Middle frontal gyrus (tissue), 1 donor: ENCODE measurements at regions not wholly inside any gene's neighbourhood (a gene's known extent, or its start where the extent isn't known, plus 50 kb on each side); places are given as distances from the start of the nearest gene placed in this dataset.
A peak's percentile ranks its signal among the peaks of the same experiment; 100 is the strongest.
"Not testable (repeated sequence)": the region's sequence is repeated elsewhere in the genome, so short reads cannot be mapped to it uniquely, and the experiment has no call there.

Experiments used
- DNase-seq: peaks from one replicate; pipeline ENCODE4 v3.0.0-alpha.2; 2015; ENCODE audit warnings: low spot score; ENCODE audit errors: extremely low spot score

GRCh38 chr2:14751581-14751980, 119.1 kb downstream of the LRATD1 start:
- no peak for DNase-seq

- DNase-seq: no peak
Observed at GRCh38 chr2:14752295-14752694, 119.8 kb downstream of the LRATD1 start.

GRCh38 chr2:14756122-14756541, 123.6 kb downstream of the LRATD1 start:
- no peak for DNase-seq

GRCh38 chr2:14756981-14757657, 124.6 kb downstream of the LRATD1 start:
- DNase-seq: peak; percentile 11

GRCh38 chr2:14759082-14759481, 126.6 kb downstream of the LRATD1 start:
- no peak for DNase-seq

- no peak for DNase-seq
Observed at GRCh38 chr2:14760169-14760568, 127.7 kb downstream of the LRATD1 start.

- DNase-seq: no peak
Observed at GRCh38 chr2:14761118-14761517, 128.6 kb downstream of the LRATD1 start.

GRCh38 chr2:14773696-14774095, 141.2 kb downstream of the LRATD1 start:
- DNase-seq: no peak

- no peak for DNase-seq
Observed at GRCh38 chr2:14774436-14774968, 142.0 kb downstream of the LRATD1 start.

GRCh38 chr2:14776216-14776615, 143.7 kb downstream of the LRATD1 start:
- no peak for DNase-seq

- no peak for DNase-seq
Observed at GRCh38 chr2:14778015-14778414, 145.5 kb downstream of the LRATD1 start.

- DNase-seq: no peak
Observed at GRCh38 chr2:14779252-14779651, 146.7 kb downstream of the LRATD1 start.

GRCh38 chr2:14781142-14781541, 148.6 kb downstream of the LRATD1 start:
- DNase-seq: no peak

- DNase-seq: not testable (repeated sequence)
Observed at GRCh38 chr2:14788814-14789213, 156.3 kb downstream of the LRATD1 start.

GRCh38 chr2:14790041-14790640, 157.6 kb downstream of the LRATD1 start:
- peak; percentile 53 for DNase-seq

GRCh38 chr2:14803994-14804393, 171.5 kb downstream of the LRATD1 start:
- no peak for DNase-seq

GRCh38 chr2:14804902-14805301, 172.4 kb downstream of the LRATD1 start:
- DNase-seq: no peak

GRCh38 chr2:14806613-14807012, 174.1 kb downstream of the LRATD1 start:
- DNase-seq: no peak

GRCh38 chr2:14815201-14815600, 182.7 kb downstream of the LRATD1 start:
- peak; percentile 49 for DNase-seq

GRCh38 chr2:14816069-14817060, 183.8 kb downstream of the LRATD1 start:
- no peak for DNase-seq

GRCh38 chr2:14817848-14818247, 185.3 kb downstream of the LRATD1 start:
- DNase-seq: no peak

- no peak for DNase-seq
Observed at GRCh38 chr2:14826518-14826917, 194.0 kb downstream of the LRATD1 start.
